Gastrocnemius medialis (tissue), 4 donors: ENCODE measurements at regions not wholly inside any gene's neighbourhood (a gene's known extent, or its start where the extent isn't known, plus 50 kb on each side); places are given as distances from the start of the nearest gene placed in this dataset.

Experiments
- CTCF ChIP-seq, 5 experiments: fragments of 450-650 bp in 3 of 5; fragments of 200-600 bp in 2 of 5; sonication (generic) in 2 of 5; IDR thresholded peaks in 4 of 5; conservative IDR thresholded peaks in 1 of 5; 1 replicate in 4 of 5; 2 replicates in 1 of 5; pipeline ENCODE4 v1.5.1; 2016 to 2019; ENCODE audit warnings: antibody characterized with exemption in 5 of 5, mild to moderate bottlenecking in 3 of 5, moderate library complexity in 3 of 5
- POLR2A ChIP-seq, 2 donors: fragments of 450-650 bp; IDR thresholded peaks; one replicate each; pipeline ENCODE4 v1.6.1; 2017; ENCODE audit warnings: antibody characterized with exemption in 2 of 2, mild to moderate bottlenecking in 2 of 2, moderate library complexity in 2 of 2

- TF ChIP-seq CTCF (IDR thresholded peaks at IDR 0.05 in 4 of 5, conservative IDR thresholded peaks at IDR 0.05 in 1 of 5): no peak
- TF ChIP-seq POLR2A (IDR thresholded peaks at IDR 0.05): no peak
These were observed 533.6 kb downstream of the INHBA start for GRCh38 chr7:41169317-41169716.
